OCI-LY7 (cell line): ENCODE measurements at regions not wholly inside any gene's neighbourhood (a gene's known extent, or its start where the extent isn't known, plus 50 kb on each side); places are given as distances from the start of the nearest gene placed in this dataset.

Experiments used
- BruUV-seq: library from RNA; stranded (reverse); fragments of 400-500 nt; replicated peaks from 2 replicates; lab custom pipeline; 2021; lab: Mats Ljungman, UMichigan
- CTCF ChIA-PET: fragments of 300-600 bp; sonication (Branson Sonifier 250); formaldehyde crosslinking; loops from one replicate; lab custom pipeline; 2022; ENCODE audit warnings: antibody characterized with exemption; ENCODE audit not compliant: unreplicated experiment; lab: Charles Lee
- POLR2A ChIA-PET: fragments of 300-600 bp; sonication (Branson Sonifier 250); formaldehyde crosslinking; loops from one replicate; lab custom pipeline; 2022; ENCODE audit warnings: antibody characterized with exemption; lab: Charles Lee
- DNase-seq: peaks from one replicate; pipeline ENCODE4 v3.0.0-alpha.2; 2015; ENCODE audit warnings: low spot score
- H2AFZ ChIP-seq: fragments of 200-600 bp; sonication (generic), shearing (Covaris generic); 2 replicates; pipeline ENCODE4 v1.6.1; 2014; ENCODE audit warnings: mild to moderate bottlenecking, antibody characterized with exemption, low read length, moderate library complexity
- H3K27ac ChIP-seq: fragments of 200-600 bp; sonication (generic); 2 replicates; pipeline ENCODE4 v1.5.1; 2014; ENCODE audit warnings: mixed run types, low read depth, mild to moderate bottlenecking, moderate library complexity, low read length, inconsistent platforms; ENCODE audit not compliant: poor library complexity, severe bottlenecking
- H3K36me3 ChIP-seq: fragments of 200-600 bp; sonication (generic); 2 replicates; pipeline ENCODE4 v1.6.1; 2014; ENCODE audit warnings: mild to moderate bottlenecking, antibody characterized with exemption, low read length, moderate library complexity, mixed read lengths; ENCODE audit not compliant: insufficient read depth
- H3K4me1 ChIP-seq: fragments of 200-600 bp; sonication (generic); 2 replicates; pipeline ENCODE4 v1.5.1; 2014; ENCODE audit warnings: mild to moderate bottlenecking, low read length; ENCODE audit not compliant: insufficient read depth, poor library complexity, severe bottlenecking
- H3K4me2 ChIP-seq: fragments of 200-600 bp; sonication (generic); 2 replicates; pipeline ENCODE4 v1.6.1; 2014; ENCODE audit warnings: mild to moderate bottlenecking, low read length
- H3K4me3 ChIP-seq: fragments of 200-600 bp; sonication (generic); 2 replicates; pipeline ENCODE4 v1.5.1; 2014; ENCODE audit warnings: mild to moderate bottlenecking, low read depth, low read length; ENCODE audit not compliant: poor library complexity, severe bottlenecking
- H3K79me2 ChIP-seq: fragments of 200-600 bp; sonication (generic); 2 replicates; pipeline ENCODE4 v1.6.1; 2016; ENCODE audit warnings: low read depth, mild to moderate bottlenecking, low read length, moderate library complexity, mixed read lengths; ENCODE audit not compliant: insufficient read depth
- H3K9me2 ChIP-seq: fragments of 200-600 bp; sonication (generic); 2 replicates; pipeline ENCODE4 v1.6.1; 2016; ENCODE audit warnings: mild to moderate bottlenecking, low read length, mixed read lengths; ENCODE audit not compliant: insufficient read depth
- H3K9me3 ChIP-seq: fragments of 200-600 bp; sonication (generic); 2 replicates; pipeline ENCODE4 v1.6.1; 2014; ENCODE audit warnings: mild to moderate bottlenecking, mixed run types, low read length, mixed read lengths
- H4K20me1 ChIP-seq: fragments of 200-600 bp; sonication (generic); 2 replicates; pipeline ENCODE4 v1.6.1; 2014; ENCODE audit warnings: mild to moderate bottlenecking, antibody characterized with exemption, low read length, moderate library complexity, mixed read lengths; ENCODE audit not compliant: insufficient read depth
- EZH2phosphoT487 ChIP-seq: fragments of 200-600 bp; sonication (generic); IDR thresholded peaks from 2 replicates; pipeline ENCODE4 v1.6.1; 2018; ENCODE audit warnings: low read depth, borderline replicate concordance, mild to moderate bottlenecking, mixed run types, antibody characterized with exemption, low read length, moderate library complexity, mixed read lengths
- intact Hi-C: fragments of 100-400 bp; cut with micrococcal nuclease; formaldehyde crosslinking; loops from one replicate; pipeline ENCODE4 v1.10.0; 2022; ENCODE audit not compliant: unreplicated experiment
- TF ChIP-seq, protein P1 (sequence below): fragments of 200-600 bp; sonication (generic); conservative IDR thresholded peaks from 2 replicates; pipeline ENCODE4 v1.5.1; 2014; ENCODE audit warnings: mild to moderate bottlenecking, antibody characterized with exemption, low read length, moderate library complexity, mixed read lengths

DNA sequence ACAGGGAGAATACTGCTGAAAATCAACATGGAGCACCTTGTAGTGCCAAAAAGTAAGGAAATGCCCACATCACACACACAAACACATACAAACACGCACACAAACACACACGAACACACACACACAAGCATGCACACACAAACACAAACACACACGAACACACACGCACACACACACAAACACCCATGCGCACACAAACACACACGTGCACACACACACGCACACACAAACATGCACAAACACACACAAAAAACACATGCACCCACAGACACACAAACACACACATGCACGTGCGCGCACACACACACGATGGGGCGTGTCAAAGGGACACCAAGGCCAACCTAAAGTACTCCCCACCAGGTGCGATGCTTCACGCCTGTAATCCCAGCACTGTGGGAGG, 61.7 kb upstream of the C14orf180 start:
- ChIA-PET CTCF (no interaction called here), POLR2A (no interaction called here)
- DNase-seq, result no peak
- no peaks in the 10 kb centered on the region for H3K9me3 ChIP-seq
- no peaks in the 10 kb centered on the region for H4K20me1 ChIP-seq
- H3K27ac ChIP-seq, result no peak overlapping the region
- no peaks in the 10 kb centered on the region for H3K36me3 ChIP-seq
- intact Hi-C loops, result no loop called here
- H3K4me2 ChIP-seq, result no peak overlapping the region
- no peaks in the 10 kb centered on the region for H3K9me2 ChIP-seq
- no peak overlapping the region for H3K4me3 ChIP-seq
- BruUV-seq, result no TSS peak
- H2AFZ ChIP-seq, result no peak overlapping the region
- H3K4me1 ChIP-seq, result no peaks in the 10 kb centered on the region
- TF ChIP-seq, protein P1, sequence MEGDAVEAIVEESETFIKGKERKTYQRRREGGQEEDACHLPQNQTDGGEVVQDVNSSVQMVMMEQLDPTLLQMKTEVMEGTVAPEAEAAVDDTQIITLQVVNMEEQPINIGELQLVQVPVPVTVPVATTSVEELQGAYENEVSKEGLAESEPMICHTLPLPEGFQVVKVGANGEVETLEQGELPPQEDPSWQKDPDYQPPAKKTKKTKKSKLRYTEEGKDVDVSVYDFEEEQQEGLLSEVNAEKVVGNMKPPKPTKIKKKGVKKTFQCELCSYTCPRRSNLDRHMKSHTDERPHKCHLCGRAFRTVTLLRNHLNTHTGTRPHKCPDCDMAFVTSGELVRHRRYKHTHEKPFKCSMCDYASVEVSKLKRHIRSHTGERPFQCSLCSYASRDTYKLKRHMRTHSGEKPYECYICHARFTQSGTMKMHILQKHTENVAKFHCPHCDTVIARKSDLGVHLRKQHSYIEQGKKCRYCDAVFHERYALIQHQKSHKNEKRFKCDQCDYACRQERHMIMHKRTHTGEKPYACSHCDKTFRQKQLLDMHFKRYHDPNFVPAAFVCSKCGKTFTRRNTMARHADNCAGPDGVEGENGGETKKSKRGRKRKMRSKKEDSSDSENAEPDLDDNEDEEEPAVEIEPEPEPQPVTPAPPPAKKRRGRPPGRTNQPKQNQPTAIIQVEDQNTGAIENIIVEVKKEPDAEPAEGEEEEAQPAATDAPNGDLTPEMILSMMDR, result no peak
- TF ChIP-seq EZH2phosphoT487, result no peak
- no peaks in the 10 kb centered on the region for H3K79me2 ChIP-seq

DNA sequence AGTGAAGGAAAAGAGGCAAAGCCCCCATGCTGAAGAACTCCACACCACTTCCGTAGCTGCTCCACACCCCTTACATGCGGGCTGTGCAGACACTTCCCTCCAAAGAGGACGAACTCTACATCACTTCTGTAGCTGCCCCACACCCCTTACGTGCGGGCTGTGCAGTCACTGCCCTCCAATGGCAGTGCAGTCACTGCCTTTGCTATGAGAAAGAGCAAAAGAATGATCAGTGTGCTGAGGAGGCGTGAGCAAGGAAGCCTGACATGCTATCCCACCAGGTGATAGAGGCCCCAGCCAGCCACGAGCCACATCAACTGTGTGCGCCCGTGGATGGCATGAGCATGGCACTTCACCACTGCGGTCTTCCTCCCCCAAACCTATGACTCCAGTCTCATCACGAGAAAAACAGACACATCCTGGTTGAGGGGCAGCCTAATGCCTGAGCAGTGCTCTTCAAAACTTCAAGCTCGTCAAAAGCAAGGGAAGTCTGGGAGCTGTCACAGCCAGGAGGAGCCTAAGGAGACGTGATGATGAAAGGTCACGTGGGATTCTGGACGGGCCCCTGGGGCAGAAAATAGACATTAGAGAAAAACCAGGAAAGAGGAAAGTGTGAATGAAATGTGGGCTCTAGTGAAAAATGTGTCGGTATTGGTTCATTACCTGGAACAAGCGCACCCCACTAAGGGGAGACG, 60.8 kb upstream of the C14orf180 start:
- intact Hi-C loops, result no loop called here
- Histone ChIP-seq H2AFZ (no peak overlapping the region), H3K79me2 (no peaks in the 10 kb centered on the region), H3K36me3 (no peaks in the 10 kb centered on the region), H3K9me2 (no peaks in the 10 kb centered on the region), H3K9me3 (no peaks in the 10 kb centered on the region), H3K4me3 (no peak overlapping the region), H4K20me1 (no peaks in the 10 kb centered on the region), H3K4me1 (no peaks in the 10 kb centered on the region), H3K4me2 (no peak overlapping the region), H3K27ac (no peak overlapping the region)
- CTCF ChIA-PET, result no interaction called here
- no TSS peak for BruUV-seq
- POLR2A ChIA-PET, result no interaction called here
- TF ChIP-seq, protein P1, result no peak
- TF ChIP-seq EZH2phosphoT487, result no peak
- no peak for DNase-seq

DNA sequence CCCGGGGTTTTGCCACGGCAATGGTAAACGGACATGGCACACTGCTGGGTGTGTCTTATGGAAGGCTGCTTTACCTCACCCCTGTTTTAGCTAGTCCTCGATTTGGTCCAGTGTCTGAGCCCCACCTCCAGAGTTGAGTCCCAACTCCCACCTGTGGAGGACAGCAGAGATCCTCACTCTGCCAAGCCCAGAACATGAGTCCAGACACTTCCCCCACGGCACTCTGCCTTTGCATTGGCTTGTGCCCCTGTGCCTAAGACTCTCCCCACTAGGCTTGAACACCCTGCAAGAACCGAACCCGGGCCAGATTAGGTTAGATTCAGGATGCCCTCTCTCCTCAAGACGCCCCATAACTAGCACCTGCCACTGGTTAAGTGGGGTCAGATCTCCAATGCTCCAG, 59.8 kb upstream of the C14orf180 start:
- intact Hi-C loops, result no loop called here
- H3K79me2 ChIP-seq, result no peaks in the 10 kb centered on the region
- no peak overlapping the region for H3K4me3 ChIP-seq
- TF ChIP-seq, protein P1, result no peak
- no peak overlapping the region for H3K27ac ChIP-seq
- no peaks in the 10 kb centered on the region for H3K36me3 ChIP-seq
- H4K20me1 ChIP-seq, result no peaks in the 10 kb centered on the region
- BruUV-seq, result no TSS peak
- H3K4me2 ChIP-seq, result no peak overlapping the region
- CTCF ChIA-PET, result no interaction called here
- no peaks in the 10 kb centered on the region for H3K4me1 ChIP-seq
- no peaks in the 10 kb centered on the region for H3K9me2 ChIP-seq
- H2AFZ ChIP-seq, result no peak overlapping the region
- no peaks in the 10 kb centered on the region for H3K9me3 ChIP-seq
- DNase-seq, result no peak
- POLR2A ChIA-PET, result no interaction called here
